RWPE2 (cell line): ENCODE measurements at regions not wholly inside any gene's neighbourhood (a gene's known extent, or its start where the extent isn't known, plus 50 kb on each side); places are given as distances from the start of the nearest gene placed in this dataset.

Source experiments
- ATAC-seq: fragments of 200-7000 bp; cut with Tn5 transposase; 3 replicates; pipeline ENCODE4 v1.9.1; 2021; ENCODE audit warnings: low read depth
- DNase-seq: peaks from one replicate; pipeline ENCODE4 v3.0.0-alpha.2; 2020; ENCODE audit warnings: low spot score
- H3K27ac ChIP-seq: fragments of 450-650 bp; 2 replicates; pipeline ENCODE4 v1.5.1; 2017; ENCODE audit warnings: mild to moderate bottlenecking; ENCODE audit not compliant: poor library complexity, severe bottlenecking
- H3K27me3 ChIP-seq: fragments of 250-450 bp; sonication (Bioruptor Pico); 2 replicates; pipeline ENCODE4 v1.5.1; 2021; ENCODE audit warnings: mild to moderate bottlenecking, moderate library complexity; ENCODE audit not compliant: insufficient read depth, poor library complexity, severe bottlenecking
- H3K36me3 ChIP-seq: fragments of 250-450 bp; sonication (Bioruptor Pico); 2 replicates; pipeline ENCODE4 v1.5.1; 2020; ENCODE audit warnings: low read depth, mild to moderate bottlenecking, moderate library complexity
- H3K4me1 ChIP-seq: fragments of 250-450 bp; sonication (Bioruptor Pico); 2 replicates; pipeline ENCODE4 v1.5.1; 2021; ENCODE audit warnings: mild to moderate bottlenecking, moderate library complexity; ENCODE audit not compliant: insufficient read depth, poor library complexity, severe bottlenecking
- H3K4me3 ChIP-seq: fragments of 250-450 bp; sonication (Bioruptor Pico); 2 replicates; pipeline ENCODE4 v1.5.1; 2021; ENCODE audit warnings: mild to moderate bottlenecking, moderate library complexity; ENCODE audit not compliant: severe bottlenecking
- H3K9me3 ChIP-seq: fragments of 250-450 bp; sonication (Bioruptor Pico); 2 replicates; pipeline ENCODE4 v1.5.1; 2021; ENCODE audit warnings: mild to moderate bottlenecking, moderate library complexity; ENCODE audit not compliant: severe bottlenecking
- TF ChIP-seq, protein P1 (sequence below): fragments of 450-650 bp; IDR thresholded peaks from one replicate; pipeline ENCODE4 v1.5.1; 2017; ENCODE audit warnings: mild to moderate bottlenecking, moderate library complexity; ENCODE audit not compliant: poor library complexity, severe bottlenecking

DNA sequence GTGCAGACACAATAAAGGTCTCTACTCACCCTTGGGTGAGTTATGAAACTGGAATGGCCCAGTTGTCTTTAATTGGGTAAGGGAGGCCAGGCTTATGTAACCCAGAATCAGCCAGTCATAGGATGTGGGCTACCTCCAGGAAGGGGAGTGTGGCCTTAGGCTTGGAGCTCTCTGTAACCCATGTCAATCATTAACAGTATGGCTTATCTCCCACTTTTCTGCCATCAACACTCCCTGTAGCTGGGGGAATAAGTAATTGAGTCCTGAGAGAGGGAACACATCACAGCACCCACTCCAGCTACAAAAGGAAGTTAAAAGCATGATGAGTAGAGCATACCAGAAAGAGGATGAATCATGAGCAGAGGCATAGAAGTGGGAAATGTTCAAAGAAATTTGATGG lies 327.0 kb upstream of the DUSP10 start:
- DNase-seq (no peak), ATAC-seq (no peak)
- H3K9me3 ChIP-seq, result no peaks in the 10 kb centered on the region
- TF ChIP-seq, protein P1, sequence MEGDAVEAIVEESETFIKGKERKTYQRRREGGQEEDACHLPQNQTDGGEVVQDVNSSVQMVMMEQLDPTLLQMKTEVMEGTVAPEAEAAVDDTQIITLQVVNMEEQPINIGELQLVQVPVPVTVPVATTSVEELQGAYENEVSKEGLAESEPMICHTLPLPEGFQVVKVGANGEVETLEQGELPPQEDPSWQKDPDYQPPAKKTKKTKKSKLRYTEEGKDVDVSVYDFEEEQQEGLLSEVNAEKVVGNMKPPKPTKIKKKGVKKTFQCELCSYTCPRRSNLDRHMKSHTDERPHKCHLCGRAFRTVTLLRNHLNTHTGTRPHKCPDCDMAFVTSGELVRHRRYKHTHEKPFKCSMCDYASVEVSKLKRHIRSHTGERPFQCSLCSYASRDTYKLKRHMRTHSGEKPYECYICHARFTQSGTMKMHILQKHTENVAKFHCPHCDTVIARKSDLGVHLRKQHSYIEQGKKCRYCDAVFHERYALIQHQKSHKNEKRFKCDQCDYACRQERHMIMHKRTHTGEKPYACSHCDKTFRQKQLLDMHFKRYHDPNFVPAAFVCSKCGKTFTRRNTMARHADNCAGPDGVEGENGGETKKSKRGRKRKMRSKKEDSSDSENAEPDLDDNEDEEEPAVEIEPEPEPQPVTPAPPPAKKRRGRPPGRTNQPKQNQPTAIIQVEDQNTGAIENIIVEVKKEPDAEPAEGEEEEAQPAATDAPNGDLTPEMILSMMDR, result no peak
- no peak overlapping the region for H3K4me3 ChIP-seq
- no peaks in the 10 kb centered on the region for H3K27me3 ChIP-seq
- no peak overlapping the region for H3K27ac ChIP-seq
- H3K4me1 ChIP-seq, result no peaks in the 10 kb centered on the region
- no peaks in the 10 kb centered on the region for H3K36me3 ChIP-seq

DNA sequence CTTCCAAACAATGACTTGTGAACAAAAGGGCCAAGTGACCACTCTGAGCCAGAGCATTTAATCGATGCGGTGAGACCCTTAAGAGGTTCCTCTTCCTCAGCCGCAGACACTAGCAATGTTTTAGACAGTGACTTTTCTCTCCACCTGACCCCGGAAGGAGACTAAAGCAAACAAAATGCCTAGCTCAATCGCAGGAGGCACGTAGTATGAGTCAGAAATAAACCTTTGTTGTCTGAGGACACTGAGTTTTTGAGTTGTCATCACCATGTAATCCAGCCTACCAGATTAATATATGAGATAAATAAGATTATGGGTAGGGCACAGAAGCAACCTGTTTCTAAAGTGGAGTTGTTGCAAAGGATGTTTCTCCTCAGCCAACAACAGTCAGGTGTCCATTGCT lies 326.2 kb upstream of the DUSP10 start:
- Histone ChIP-seq H3K27me3 (no peaks in the 10 kb centered on the region), H3K4me3 (no peak overlapping the region), H3K36me3 (no peaks in the 10 kb centered on the region), H3K9me3 (no peaks in the 10 kb centered on the region), H3K4me1 (no peaks in the 10 kb centered on the region), H3K27ac (no peak overlapping the region)
- DNase-seq (no peak), ATAC-seq (no peak)
- TF ChIP-seq, protein P1, result no peak

DNA sequence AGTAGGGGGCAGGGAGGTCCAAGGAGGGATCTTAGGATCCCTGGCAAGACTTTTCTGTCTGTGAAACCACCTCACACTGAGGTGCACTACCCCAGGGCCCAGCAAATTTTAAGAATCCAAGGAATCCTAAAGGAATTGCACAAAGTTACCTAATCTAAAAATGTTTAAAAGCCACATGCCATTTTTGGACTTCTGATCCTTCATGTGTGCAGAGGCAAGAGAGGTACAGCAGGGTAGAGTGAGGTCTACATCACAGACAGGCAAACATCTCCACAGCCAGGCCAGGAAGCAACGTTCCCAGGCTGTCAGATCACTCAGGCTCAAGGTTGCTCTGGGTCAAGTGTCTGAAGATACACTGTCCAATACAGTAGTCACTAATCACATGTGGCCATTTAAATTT lies 324.6 kb upstream of the DUSP10 start:
- H3K4me1 ChIP-seq, result no peaks in the 10 kb centered on the region
- H3K27ac ChIP-seq, result no peak overlapping the region
- H3K4me3 ChIP-seq, result no peak overlapping the region
- H3K9me3 ChIP-seq, result no peaks in the 10 kb centered on the region
- no peak for DNase-seq
- ATAC-seq, result no peak
- no peaks in the 10 kb centered on the region for H3K27me3 ChIP-seq
- no peaks in the 10 kb centered on the region for H3K36me3 ChIP-seq
- TF ChIP-seq, protein P1, result no peak

DNA sequence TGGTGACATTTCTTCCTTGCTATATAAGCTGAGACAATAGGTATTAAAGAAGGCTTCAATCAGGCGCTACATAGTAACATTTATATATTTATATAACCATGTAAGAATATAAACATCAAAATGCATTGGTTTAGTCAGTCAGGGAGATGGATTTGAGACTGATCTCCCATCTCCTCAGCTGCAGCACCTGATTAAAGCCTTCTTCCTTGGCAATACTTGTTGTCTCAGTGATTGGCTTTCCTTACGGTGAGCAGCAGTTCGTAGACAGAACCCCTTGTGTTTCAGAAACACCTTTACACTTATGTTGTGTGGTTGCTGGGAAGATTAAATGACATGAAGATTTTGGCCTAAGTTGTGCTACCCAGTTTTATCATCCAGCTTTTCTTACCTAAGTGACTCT lies 323.3 kb upstream of the DUSP10 start:
- Histone ChIP-seq H3K9me3 (no peaks in the 10 kb centered on the region), H3K36me3 (no peaks in the 10 kb centered on the region), H3K4me3 (no peak overlapping the region), H3K27me3 (no peaks in the 10 kb centered on the region), H3K4me1 (no peaks in the 10 kb centered on the region), H3K27ac (no peak overlapping the region)
- DNase-seq (no peak), ATAC-seq (no peak)
- TF ChIP-seq, protein P1, result no peak

DNA sequence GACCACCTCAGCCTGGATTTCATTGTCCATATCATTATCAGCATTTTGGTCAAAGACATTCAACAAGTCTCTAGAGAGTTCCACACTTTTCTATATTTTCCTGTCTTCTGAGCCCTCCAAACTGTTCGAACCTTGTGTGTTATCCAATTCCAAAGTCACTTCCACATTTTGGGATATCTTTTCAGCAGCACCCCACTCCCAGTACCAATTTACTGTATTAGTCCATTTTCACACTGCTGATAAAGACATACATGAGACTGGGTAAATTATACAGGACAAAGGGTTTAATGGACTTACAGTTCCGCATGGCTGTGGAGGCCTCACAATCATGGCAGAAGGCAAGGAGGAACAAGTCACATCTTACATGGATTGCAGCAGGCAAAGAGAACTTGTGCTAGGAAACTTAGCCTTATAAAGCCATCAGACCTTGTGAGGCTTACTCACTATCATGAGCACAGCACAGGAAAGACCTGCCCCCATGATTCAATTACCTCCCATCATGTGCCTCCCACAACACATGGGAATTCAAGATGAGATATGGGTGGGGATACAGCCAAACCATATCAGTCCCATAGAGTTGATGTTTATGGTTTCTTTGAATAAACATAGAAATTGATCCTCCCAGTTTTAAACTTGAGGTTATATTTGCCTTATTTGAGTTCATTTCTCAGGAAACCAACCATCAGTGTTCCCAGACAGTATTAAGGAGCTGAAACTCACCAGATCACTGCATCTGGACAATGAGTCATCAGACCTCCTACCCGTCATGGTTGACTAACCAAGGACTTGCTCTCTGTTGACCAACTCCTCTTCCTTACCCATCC lies 322.7 kb upstream of the DUSP10 start:
- H3K36me3 ChIP-seq, result no peaks in the 10 kb centered on the region

More for the DNA sequence above, 322.7 kb upstream of the DUSP10 start:
- H3K4me1 ChIP-seq, result no peaks in the 10 kb centered on the region
- no peak overlapping the region for H3K27ac ChIP-seq
- TF ChIP-seq, protein P1, result no peak
- no peaks in the 10 kb centered on the region for H3K27me3 ChIP-seq
- no peaks in the 10 kb centered on the region for H3K9me3 ChIP-seq
- DNase-seq (no peak), ATAC-seq (no peak)
- no peak overlapping the region for H3K4me3 ChIP-seq
